ENCODE measurements at regions not wholly inside any gene's neighbourhood (a gene's known extent, or its start where the extent isn't known, plus 50 kb on each side); places are given as distances from the start of the nearest gene placed in this dataset.
"Not testable (repeated sequence)": the region's sequence is repeated elsewhere in the genome, so short reads cannot be mapped to it uniquely, and the experiment has no call there.

DNA sequence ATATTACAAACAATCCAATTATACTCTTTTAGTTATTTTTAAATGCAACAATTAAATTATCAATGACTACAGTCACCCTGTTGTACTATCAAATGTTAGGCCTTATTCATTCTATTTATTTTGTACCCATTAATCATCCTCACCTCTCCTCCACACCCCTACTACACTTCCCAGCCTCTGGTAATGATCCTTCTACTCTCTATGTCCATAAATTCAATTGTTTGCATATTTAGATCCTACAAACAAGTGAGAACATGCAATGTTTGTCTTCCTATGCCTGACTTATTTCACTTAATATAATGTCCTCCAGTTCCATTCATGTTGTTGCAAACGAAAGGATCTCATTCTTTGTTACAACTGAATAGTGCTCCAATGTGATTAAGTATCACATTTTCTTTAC, 1414.6 kb downstream of the SLITRK1 start:
- no peak for DNase-seq

DNA sequence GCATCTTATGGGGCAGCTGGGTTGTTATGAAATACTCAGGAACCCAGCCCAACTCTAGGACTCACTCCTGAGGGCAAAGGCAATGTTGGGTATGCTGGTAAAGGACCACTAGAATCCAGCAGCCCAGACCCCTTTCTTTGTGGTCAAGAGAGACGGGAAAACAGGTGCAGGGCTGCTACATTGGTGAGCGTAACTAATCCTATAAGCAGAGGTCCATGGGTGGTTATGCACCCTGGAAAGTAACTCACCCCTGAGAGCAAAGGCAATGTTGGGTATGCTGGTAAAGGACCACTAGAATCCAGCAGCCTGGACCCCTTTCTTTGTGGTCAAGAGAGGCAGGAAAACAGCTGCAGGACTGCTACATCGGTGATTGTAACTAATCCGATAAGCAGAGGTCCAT, 1422.7 kb downstream of the SLITRK1 start:
- not testable (repeated sequence) for DNase-seq

DNA sequence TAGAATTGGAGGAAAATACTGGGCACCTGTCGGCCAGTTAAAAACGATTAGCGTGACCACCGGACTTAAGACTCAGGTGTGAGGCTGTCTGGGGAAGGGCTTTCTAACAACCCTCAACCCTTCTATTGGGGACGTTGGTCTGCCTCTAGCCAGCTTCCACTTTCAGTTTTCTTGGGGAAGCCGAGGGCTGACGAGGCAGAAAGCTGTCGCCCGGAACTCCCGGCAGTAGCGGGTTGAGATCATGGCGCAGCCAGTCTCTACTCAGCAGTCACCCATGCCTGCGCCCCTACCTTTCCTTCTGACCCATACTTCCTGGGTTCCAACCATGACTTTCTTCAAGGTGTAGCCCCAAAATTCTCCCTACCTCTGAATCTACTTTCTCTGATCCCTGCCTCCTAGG, 1424.1 kb downstream of the SLITRK1 start:
- no peak for DNase-seq

DNA sequence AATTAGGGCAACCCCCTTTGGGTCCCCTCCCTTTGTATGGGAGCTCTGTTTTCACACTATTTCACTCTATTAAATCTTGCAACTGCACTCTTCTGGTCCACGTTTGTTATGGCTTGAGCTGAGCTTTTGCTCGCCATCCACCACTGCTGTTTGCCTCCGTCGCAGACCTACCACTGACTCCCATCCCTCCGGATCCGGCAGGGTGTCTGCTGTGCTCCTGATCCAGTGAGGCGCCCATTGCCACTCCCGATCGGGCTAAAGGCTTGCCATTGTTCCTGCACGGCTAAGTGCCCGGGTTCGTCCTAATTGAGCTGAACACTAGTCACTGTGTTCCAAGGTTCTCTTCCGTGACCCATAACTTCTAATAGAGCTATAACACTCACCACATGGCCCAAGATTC, 1424.7 kb downstream of the SLITRK1 start:
- DNase-seq: not testable (repeated sequence)

DNA sequence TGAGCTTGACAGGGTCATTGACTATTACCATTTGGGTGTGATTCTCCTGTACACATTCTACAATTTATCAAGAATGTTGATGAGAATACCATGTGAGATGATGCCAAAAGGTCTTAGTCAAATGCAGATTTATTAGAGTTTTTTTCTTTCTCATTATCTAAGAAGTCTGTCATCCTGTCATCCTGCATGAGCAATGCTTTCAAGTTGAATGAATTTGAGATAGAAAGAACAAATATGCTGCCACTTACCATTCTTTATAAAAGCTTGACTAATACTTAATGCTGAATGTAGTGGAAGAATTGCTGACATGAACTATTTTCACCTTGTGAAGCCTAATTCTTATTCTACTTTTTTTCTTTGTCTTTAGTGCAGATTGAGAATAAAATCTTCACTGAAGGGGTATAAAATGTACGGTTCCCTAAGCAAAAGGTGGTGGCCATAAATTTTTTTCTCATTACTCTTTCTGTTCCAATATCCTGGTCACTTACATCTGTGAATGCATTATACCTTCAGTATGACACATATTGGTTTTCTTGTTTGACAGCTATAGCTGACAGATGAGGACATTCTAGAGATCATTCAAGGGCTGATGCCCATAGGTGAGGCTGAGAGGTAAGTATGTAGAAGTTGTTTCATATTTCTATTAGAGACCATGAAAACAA, 1434.7 kb downstream of the SLITRK1 start:
- no peak for DNase-seq

DNA sequence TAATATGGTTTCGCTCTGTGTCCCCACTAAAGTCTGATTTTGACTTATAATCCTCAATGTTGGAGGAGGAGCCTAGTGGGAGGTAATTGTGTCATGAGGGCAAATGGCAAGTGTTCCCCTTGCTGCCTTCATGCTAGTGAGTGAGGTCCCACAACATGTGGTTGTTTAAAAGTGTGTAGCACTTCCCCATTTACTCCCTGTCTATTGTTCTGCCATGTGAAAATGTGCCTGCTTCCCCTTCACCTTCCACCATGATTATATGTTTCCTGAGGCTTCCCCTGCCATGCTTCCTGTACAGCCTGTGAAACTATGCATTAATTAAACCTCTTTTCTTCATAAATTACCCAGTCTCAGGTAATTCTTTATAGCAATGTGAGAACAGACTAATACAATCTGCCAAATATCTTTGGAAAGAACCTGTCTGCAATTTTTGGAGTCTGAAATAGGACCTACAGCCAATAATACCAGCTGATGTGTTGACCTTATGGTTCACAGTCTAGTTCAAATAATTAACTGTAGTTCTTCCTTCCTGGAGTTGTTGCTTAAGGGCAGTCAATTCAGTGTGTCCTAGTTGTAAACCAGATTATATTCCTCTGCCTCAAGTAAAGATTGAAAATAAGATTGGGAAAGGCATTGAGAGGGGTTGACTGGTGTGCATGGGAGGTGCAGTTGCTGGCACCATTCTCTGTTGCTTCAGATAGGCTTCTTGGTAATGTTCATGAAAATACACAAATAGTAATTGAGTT, 1442.9 kb downstream of the SLITRK1 start:
- DNase-seq: no peak

DNA sequence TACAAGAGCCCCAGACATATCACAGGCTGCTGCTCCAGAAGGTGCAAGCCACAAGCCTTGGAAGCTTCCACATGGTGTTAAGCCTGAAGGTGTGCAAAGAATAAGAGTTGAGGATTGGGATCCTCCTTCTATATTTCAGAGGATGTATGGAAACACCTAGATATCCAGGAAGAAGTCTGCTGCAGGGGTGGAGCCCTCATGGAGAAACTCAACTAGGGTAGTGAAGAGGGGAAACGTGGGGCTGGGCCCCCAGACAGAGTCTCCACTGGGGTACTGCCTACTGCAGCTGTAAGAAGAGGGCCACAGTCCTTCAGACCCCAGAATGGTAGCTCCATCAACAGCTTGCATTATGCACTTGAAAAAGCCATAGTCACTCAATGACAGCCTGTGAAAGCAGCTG, 1444.0 kb downstream of the SLITRK1 start:
- no peak for DNase-seq

DNA sequence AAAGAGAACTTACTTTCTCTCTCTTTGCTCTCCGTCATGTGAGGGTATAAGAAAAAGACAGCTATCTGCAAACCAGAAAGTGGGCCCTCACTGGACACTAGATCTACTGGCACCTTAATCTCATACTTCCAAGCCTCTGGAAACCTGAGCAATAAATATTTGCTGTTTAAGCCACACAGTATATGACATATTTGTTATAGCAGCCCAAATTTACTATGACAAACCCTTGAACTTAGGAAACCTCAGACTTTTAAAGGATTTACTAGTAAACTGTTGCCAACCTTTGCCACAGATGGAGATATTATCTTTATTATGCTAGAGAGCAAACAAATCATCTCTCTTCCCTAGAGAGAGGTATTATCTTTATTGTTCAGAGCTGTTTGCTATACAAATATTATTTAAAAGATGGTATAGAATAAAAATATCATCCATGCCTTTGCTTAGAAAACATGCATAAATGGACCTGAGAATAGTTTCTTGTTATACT, 1446.1 kb downstream of the SLITRK1 start:
- DNase-seq: no peak

DNA sequence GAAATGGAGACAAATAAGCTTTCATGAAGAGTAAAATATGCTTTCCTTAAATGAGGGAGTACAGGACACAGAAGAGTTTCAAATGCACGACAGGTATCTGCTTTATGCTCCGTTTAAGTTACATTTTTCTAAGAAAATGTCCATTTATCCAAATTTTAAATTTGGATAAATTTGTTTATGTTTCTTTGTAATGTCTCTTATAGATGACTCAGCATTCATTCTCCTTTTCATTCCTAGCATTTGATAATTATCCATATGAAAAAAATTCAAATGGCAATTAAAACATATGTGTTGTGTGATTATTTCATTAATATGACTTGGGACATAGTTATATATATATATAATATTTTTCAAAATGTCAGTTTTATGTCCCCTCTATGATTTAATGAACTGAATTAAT, 1449.3 kb downstream of the SLITRK1 start:
- no peak for DNase-seq

DNA sequence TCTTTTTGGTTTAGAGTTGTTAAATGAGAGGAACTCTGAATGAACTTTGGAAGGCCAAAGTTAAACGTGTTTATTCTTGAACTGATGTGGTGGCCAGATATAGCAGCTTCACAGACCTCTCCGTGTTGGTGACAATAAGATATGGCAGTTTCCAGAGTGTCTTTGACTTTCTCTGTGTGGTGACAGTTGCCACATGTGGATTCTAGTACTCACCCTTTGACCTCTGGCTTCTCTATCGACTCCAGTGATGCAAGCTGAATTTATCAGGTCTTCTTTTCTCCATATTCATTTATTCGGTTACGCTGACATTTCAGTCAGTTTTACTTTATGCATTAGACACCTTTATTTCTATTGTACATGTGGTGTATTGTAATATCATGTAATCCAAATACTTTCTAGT, 1469.5 kb downstream of the SLITRK1 start:
- no peak for DNase-seq

DNA sequence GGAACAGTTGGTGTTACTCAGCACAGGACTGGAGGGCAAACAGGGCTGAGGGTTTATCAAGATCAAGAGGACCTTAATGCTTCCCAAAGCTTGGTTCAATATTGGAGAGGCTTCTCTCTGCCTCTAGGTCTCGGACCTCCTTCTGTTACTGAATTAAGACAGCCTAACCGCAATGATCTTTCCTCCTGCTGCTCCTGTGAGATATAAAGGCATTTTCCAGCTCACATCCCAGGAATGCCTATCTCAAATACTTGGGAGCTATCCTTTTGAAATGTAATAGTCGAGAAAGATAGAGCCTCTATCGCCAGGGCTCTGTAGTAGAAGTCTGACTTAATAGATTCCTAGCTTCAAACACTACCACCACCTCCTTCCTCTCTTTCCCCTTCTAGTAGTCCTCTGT, 1475.0 kb downstream of the SLITRK1 start:
- no peak for DNase-seq

DNA sequence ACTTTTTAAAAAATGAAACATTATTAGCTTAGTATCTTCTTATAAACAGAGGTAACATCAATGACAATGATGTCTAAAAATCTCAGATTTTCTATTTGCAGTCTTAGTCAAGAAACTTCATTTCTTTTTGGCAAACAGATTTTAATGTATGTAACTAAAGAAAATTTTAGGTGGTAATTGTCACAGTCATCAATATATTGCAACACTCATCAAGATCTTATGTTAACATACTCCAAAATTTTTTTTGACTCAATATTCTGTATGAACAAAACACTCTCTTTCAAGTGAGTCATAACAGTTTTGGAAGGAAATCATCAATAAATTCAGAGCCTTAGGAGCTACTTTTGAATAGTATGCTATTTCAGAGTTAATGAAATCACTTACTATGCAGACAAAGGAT, 1507.6 kb downstream of the SLITRK1 start:
- no peak for DNase-seq

DNA sequence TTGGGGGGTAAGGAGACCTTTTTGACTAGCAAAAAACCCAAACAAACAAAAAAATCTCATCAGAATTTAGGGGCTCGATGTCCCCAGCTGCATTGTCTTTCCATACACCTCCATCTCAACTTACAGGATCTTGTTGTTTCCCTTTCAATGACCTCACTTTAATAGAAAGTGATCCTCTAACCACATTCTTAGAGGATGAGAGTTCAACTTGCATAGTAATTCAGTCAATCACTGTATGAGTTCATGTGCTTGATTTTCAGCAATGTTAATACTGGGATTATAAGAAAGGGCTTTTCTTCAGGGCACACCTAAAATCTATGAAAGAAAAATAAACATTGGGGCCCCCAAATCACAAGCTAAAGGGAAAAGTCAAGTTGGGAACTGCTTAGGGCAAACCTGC, 1512.0 kb downstream of the SLITRK1 start:
- no peak for DNase-seq

DNA sequence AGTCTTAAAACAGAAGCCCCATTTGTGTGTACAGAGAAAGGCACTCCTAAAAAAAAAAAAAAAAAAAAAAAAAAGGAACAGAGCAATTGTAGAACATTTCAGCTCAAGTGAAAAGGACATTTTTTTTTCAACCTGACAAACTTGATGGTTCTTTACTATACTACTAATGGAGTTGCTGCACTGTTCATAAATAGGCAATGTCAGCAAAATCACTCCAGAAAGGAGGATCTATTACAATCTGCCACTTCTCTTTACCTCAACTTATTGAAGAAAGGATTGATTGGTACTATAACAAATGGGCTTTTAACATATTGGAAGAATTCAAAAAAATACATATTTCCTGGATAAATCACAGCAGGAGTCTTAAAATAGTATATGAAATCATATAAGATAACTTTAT, 1517.7 kb downstream of the SLITRK1 start:
- DNase-seq: no peak

DNA sequence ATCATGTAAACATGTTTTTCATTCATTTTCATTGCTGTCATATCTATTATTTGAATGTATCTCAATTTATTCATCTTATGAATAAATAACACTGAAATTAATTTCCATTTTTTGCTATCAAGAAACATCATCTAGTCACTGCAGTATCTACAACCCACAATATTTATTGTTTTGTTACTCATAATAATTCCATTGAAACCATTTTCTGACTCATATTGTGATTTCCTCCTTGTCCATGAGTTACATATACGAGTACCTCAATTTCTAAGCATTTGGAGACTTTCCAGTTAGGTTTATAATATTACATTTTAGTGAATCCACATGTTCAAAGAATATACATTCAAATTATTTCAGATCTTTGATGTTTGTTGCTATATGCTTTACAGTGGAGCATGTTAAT, 1524.0 kb downstream of the SLITRK1 start:
- DNase-seq: no peak

DNA sequence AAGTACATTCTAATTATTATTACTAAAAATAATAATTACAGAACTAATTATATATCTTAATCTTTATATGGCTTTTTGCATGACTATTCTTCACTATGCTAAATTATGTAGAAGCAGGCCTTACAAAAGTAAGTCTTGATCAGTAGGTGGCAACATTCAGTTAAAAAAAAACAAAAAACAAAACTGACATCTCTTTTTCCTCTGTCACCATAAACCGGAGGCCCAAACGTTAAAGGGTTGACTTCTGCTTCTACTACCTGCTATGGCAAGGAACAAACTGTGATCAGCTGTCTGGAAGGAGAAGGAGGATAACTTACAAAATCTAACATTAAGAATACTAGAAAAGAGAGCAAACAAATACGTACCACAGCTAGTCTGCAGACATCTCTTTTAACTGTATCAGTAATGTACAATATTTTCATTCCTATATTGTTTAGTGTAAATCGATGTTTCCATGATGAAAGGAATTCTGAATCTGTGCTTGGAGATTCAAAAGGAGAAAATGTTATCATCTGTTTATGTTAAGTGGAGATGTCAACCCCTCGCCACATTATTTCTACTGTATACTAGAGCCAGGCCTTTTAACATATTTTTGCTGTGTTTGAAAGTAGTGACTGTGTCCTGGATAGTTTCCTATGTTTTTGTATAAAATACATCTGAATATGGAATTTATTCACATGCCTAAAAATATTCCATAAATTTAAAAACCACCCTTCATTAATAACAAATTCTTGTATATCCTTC, 1525.4 kb downstream of the SLITRK1 start:
- DNase-seq: no peak

DNA sequence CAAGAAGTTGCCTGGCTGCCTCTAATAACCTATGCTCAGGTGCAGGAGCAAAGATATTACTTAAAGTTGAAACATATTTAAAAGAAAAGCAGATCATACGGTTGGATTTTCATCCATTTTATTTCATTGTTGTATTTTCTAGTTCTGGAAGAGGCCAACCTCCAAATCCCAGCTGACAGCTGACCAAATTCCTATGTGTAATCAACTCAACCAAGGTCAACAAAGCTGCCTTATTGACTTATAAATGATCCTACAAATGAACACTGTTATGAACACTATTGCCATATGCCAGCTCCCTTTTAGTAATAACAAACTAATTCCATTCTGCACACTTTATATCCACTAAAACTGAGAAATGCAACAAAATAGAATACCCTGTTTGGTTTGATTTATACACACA, 1537.4 kb downstream of the SLITRK1 start:
- DNase-seq: no peak

DNA sequence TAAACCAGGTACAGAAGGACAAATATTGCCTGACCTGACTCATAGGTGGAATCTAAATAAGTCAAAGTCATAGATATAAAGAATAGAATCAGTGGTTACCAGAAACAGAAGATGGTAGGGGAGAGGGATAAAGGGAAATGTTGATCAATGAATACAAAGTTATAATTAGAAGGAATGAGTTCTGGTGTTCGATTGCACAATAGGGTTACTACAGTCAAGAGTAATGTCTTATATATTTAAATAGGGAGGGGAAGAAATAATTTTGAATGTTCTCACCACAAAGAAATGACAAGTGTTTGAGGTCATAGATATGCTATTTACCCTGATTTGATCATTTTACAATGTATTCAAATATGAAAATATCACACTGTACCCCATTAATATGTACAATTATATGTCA, 1541.2 kb downstream of the SLITRK1 start:
- no peak for DNase-seq

DNA sequence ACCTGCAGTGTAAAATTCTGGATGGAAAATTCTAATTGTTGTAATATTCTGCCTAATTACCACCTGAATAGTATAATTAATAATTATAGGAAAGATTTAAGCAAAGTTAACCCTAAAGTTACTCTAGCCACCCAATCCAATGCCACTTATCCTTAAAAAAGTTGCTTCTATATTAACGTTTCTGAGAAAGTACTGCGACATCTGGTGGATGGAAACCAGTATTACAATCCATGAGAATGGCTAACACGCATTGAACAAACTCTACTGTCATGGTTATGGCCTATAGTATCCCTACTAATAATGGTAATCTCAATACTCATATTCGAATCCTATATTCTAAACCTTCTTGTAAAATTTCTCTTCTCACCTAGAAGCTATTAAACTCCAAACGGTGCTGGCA, 1551.8 kb downstream of the SLITRK1 start:
- DNase-seq: no peak

DNA sequence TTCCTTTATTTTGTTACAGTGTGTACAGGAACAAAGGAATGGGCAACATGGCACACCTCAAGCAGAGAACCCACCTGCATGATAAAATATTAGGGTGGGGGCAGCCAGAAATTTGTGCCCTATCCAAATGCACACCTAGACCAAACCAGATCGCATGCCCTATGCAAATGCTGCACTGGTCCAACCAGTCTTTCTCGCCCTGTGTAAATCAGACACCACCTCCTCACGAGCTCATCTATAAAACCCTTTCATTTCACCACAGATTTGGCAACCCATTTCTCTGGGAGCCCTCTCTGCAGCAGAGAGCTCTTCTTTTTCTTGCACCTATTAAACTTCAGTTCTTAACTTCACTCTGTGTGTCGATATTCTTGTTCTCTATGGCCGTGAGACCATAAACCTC, 1559.2 kb downstream of the SLITRK1 start:
- DNase-seq: no peak

DNA sequence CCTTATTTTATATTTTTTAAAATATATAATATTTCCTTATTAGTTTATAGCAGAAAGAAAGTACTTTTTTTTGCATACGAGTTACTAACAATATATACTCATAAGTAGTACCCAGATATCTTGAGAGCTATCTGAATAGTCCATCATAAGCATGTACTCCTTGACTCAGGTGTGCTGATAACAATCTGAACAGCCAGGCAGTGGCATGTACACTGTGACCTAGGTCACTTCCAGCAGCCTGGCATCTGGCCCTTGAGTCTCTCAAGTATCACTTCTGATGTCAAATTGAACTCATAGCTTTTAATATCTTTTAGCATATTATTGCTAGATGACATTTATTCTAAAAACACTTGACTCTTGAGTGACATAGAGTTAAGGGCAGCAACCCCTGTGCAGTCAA, 1576.7 kb downstream of the SLITRK1 start:
- no peak for DNase-seq

DNA sequence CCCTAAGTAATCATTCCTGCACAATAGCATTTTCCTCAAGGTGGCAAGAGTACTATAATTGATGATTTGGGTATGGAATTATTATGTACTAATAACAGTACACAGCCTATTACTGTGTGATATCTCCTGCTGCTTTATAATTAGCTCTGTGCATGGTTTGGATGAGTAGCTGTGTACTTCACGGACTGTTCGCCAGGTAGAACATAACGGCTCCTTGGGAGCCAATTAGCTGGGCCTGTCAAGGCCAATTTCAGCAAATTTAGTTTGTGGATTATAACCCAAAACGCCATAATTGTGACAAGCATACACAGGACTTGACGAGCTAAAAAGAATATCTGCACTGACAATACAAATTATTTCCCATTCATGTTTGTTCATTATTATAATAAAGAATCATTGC, 1584.2 kb downstream of the SLITRK1 start:
- DNase-seq: no peak

DNA sequence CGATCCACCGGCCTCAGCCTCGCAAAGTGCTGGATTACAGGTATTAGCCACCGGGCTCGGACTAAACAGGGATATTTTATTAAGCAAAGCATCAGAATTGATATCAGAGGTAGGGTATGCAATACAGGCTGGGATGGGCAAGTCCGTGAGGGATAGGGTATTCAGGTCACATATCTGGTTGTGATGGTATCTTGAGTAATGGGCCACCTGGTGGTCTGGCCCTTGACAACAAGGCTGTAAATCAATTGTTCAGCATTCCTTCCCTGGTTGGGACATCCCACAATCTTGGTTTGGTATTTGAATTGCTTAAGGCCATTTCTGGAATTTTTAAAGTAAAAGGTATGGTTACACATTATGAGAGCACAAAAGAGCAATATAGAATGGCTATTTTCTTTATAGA, 1588.0 kb downstream of the SLITRK1 start:
- no peak for DNase-seq

DNA sequence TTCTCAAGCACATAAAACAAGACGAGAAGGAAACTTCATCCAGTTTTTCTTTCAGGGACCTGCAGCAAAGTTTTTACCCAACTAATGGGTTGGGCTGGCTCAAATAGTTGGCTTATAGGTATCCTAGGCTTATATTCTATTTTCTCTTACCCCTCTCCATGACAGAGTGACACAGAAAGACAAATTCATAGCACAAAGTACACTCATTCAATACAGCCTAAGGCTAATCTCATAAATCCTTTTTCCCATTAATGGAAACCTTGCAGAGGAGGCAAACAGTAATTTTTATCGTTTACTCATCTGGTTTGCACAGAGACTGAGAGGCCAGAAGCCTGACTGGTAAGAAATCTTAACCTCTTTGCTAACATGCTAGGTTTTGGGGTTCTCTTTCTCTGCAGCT, 1589.9 kb downstream of the SLITRK1 start:
- no peak for DNase-seq

All from NCI-H1105 treated with DMSO at 0.1 percent for 48 hours (cell line).